ENCODE measurements at regions not wholly inside any gene's neighbourhood (a gene's known extent, or its start where the extent isn't known, plus 50 kb on each side); places are given as distances from the start of the nearest gene placed in this dataset.

GRCh38 chr5:72733810-72734209 is 82.7 kb upstream of the TNPO1 start:
- no peak for TF ChIP-seq YY1 (IDR thresholded peaks at IDR 0.05; ENCODE audit: insufficient read depth, insufficient read length)
- TF ChIP-seq ZNF274 (IDR thresholded peaks at IDR 0.05; ENCODE audit: low read depth, low read length), result no peak
- no peak for TF ChIP-seq SUZ12 (IDR thresholded peaks at IDR 0.05; ENCODE audit: extremely low read depth, insufficient read depth, insufficient read length)

All from NT2/D1 (cell line).